NOMO-1 treated with DMSO at 0.1 percent for 48 hours (cell line): ENCODE measurements at regions not wholly inside any gene's neighbourhood (a gene's known extent, or its start where the extent isn't known, plus 50 kb on each side); places are given as distances from the start of the nearest gene placed in this dataset.

ENCODE experiments used
- DNase-seq: peaks from one replicate; lab custom pipeline; 2025; ENCODE audit not compliant: unreplicated experiment; lab: John Stamatoyannopoulos, UW

GRCh38 chr16:66152823-66153393, 213.6 kb upstream of the CDH5 start:
- no peak for DNase-seq

GRCh38 chr16:66152181-66152580, 214.3 kb upstream of the CDH5 start:
- no peak for DNase-seq

- peak; percentile 81 for DNase-seq
Measured at GRCh38 chr16:66150698-66151482, 215.6 kb upstream of the CDH5 start.

GRCh38 chr16:66147291-66147690, 219.2 kb upstream of the CDH5 start:
- no peak for DNase-seq

- no peak for DNase-seq
Measured at GRCh38 chr16:66146798-66147197, 219.7 kb upstream of the CDH5 start.

- DNase-seq = no peak
Measured at GRCh38 chr16:66144641-66145040, 221.8 kb upstream of the CDH5 start.

GRCh38 chr16:66143415-66143814, 223.1 kb upstream of the CDH5 start:
- DNase-seq = no peak

- no peak for DNase-seq
Measured at GRCh38 chr16:66141885-66142284, 224.6 kb upstream of the CDH5 start.

- no peak for DNase-seq
Measured at GRCh38 chr16:66137853-66138252, 228.6 kb upstream of the CDH5 start.

- DNase-seq = no peak
Measured at GRCh38 chr16:66136841-66137240, 229.7 kb upstream of the CDH5 start.

- no peak for DNase-seq
Measured at GRCh38 chr16:66135838-66136237, 230.7 kb upstream of the CDH5 start.

- DNase-seq = no peak
Measured at GRCh38 chr16:66135421-66135831, 231.1 kb upstream of the CDH5 start.

GRCh38 chr16:66134875-66135274, 231.6 kb upstream of the CDH5 start:
- DNase-seq = no peak

GRCh38 chr16:66133643-66134338, 232.7 kb upstream of the CDH5 start:
- no peak for DNase-seq

- no peak for DNase-seq
Measured at GRCh38 chr16:66131895-66132294, 234.6 kb upstream of the CDH5 start.

- DNase-seq = no peak
Measured at GRCh38 chr16:66131156-66131807, 235.2 kb upstream of the CDH5 start.

GRCh38 chr16:66130296-66130905, 236.1 kb upstream of the CDH5 start:
- DNase-seq = no peak

GRCh38 chr16:66129196-66129595, 237.3 kb upstream of the CDH5 start:
- DNase-seq = no peak

GRCh38 chr16:66128371-66128770, 238.1 kb upstream of the CDH5 start:
- DNase-seq = no peak

GRCh38 chr16:66127459-66128370, 238.8 kb upstream of the CDH5 start:
- DNase-seq = no peak
